Esophagus squamous epithelium (tissue), 4 donors: ENCODE measurements at regions not wholly inside any gene's neighbourhood (a gene's known extent, or its start where the extent isn't known, plus 50 kb on each side); places are given as distances from the start of the nearest gene placed in this dataset.

Experiments used
- CTCF ChIP-seq, 6 experiments: fragments of 450-650 bp in 4 of 6; fragments of 200-600 bp in 2 of 6; sonication (generic) in 2 of 6; IDR thresholded peaks; one replicate each; pipeline ENCODE4 v1.5.1; 2016 to 2019; ENCODE audit warnings: antibody characterized with exemption in 6 of 6, mild to moderate bottlenecking in 4 of 6, moderate library complexity in 4 of 6
- POLR2A ChIP-seq, 4 donors: fragments of 450-650 bp; IDR thresholded peaks; one replicate each; pipeline ENCODE4 v1.6.1; 2017; ENCODE audit warnings: antibody characterized with exemption in 4 of 4, mild to moderate bottlenecking in 4 of 4, moderate library complexity in 3 of 4

GRCh38 chr3:127136024-127136600 is 56.8 kb upstream of the PRR23E start:
- TF ChIP-seq CTCF (IDR thresholded peaks at IDR 0.05): no peak
- no peak for TF ChIP-seq POLR2A (IDR thresholded peaks at IDR 0.05)
